Sigmoid colon (tissue), 4 donors: ENCODE measurements at regions not wholly inside any gene's neighbourhood (a gene's known extent, or its start where the extent isn't known, plus 50 kb on each side); places are given as distances from the start of the nearest gene placed in this dataset.
"Not testable (repeated sequence)": the region's sequence is repeated elsewhere in the genome, so short reads cannot be mapped to it uniquely, and the experiment has no call there.

Experiments used
- CTCF ChIP-seq, 4 experiments: fragments of 450-650 bp in 3 of 4; fragments of 200-600 bp in 1 of 4; IDR thresholded peaks; one replicate each; pipeline ENCODE4 v1.5.1; 2016 to 2019; ENCODE audit warnings: antibody characterized with exemption in 4 of 4, mild to moderate bottlenecking in 3 of 4, moderate library complexity in 2 of 4
- EP300 ChIP-seq, 4 donors: sonication (generic); formaldehyde crosslinking; IDR thresholded peaks; one replicate each; pipeline ENCODE4 v1.6.1; 2017; ENCODE audit warnings: antibody characterized with exemption in 4 of 4
- POLR2A ChIP-seq, 2 donors: fragments of 450-650 bp; IDR thresholded peaks; one replicate each; pipeline ENCODE4 v1.6.1; 2016; ENCODE audit warnings: antibody characterized with exemption in 2 of 2, mild to moderate bottlenecking in 2 of 2, moderate library complexity in 2 of 2
- POLR2AphosphoS5 ChIP-seq, 4 donors: sonication (generic); formaldehyde crosslinking; IDR thresholded peaks; one replicate each; pipeline ENCODE4 v1.6.1; 2017; ENCODE audit warnings: antibody characterized with exemption in 4 of 4

- TF ChIP-seq CTCF, POLR2AphosphoS5, POLR2A, EP300 (IDR thresholded peaks at IDR 0.05): not testable (repeated sequence)
Observed at GRCh38 chr20:30291064-30291379, 966.4 kb upstream of the DEFB115 start.
